Adrenal gland (tissue), 9 donors: ENCODE measurements at regions not wholly inside any gene's neighbourhood (a gene's known extent, or its start where the extent isn't known, plus 50 kb on each side); places are given as distances from the start of the nearest gene placed in this dataset.

ENCODE experiments used
- DNase-seq, 7 donors: peaks; one replicate each; pipeline ENCODE4 v3.0.0-alpha.2; 2019 to 2020
- H3K27ac ChIP-seq, 5 donors: fragments of 200-600 bp; sonication (generic) in 4 of 5; 1 replicate in 3 of 5; 2 replicates in 2 of 5; pipeline versions ENCODE4 v1.5.1 to v1.8.0; 2016 to 2020; ENCODE audit warnings: mild to moderate bottlenecking in 1 of 5
- H3K27me3 ChIP-seq: fragments of 200-600 bp; 2 replicates; pipeline ENCODE4 v1.8.0; 2021
- H3K36me3 ChIP-seq, 2 donors: fragments of 200-600 bp; replicated peaks in 1 of 2; 1 replicate in 1 of 2; 2 replicates in 1 of 2; pipeline versions ENCODE4 v1.5.1 to v1.8.0; 2018 to 2022
- H3K4me1 ChIP-seq, 2 donors: fragments of 200-600 bp; replicated peaks in 1 of 2; 1 replicate in 1 of 2; 2 replicates in 1 of 2; pipeline versions ENCODE4 v1.5.1 to v1.8.0; 2018 to 2021
- H3K4me3 ChIP-seq, 4 donors: fragments of 200-600 bp; sonication (generic) in 3 of 4; one replicate each; pipeline ENCODE4 v1.5.1; 2016 to 2018
- H3K9me3 ChIP-seq, 3 donors: fragments of 200-600 bp; sonication (generic) in 1 of 3; replicated peaks in 1 of 3; 1 replicate in 2 of 3; 2 replicates in 1 of 3; pipeline versions ENCODE4 v1.5.1 to v1.8.0; 2016 to 2021
- POLR2A ChIP-seq, 2 donors: fragments of 450-650 bp; IDR thresholded peaks; one replicate each; pipeline ENCODE4 v1.6.1; 2017; ENCODE audit warnings: antibody characterized with exemption in 2 of 2, mild to moderate bottlenecking in 2 of 2, moderate library complexity in 1 of 2
- WGBS, 4 donors: extraction: QIAGEN DNeasy Blood & Tissue Kit in 2 of 4; methylation state at CpG; one replicate each; pipeline versions ENCODE4 v1.1.5 to v1.1.7; 2013 to 2017; 5-methylcytosine and 5-hydroxymethylcytosine counted together
- intact Hi-C, 2 donors: fragments of 100-400 bp; cut with DNase I; formaldehyde crosslinking; loops; one replicate each; pipeline versions ENCODE4 v1.14.1 to v1.15.0; 2022 to 2023
- TF ChIP-seq, protein P1 (sequence below), 6 experiments: fragments of 450-650 bp in 4 of 6; fragments of 200-600 bp in 2 of 6; sonication (generic) in 1 of 6; IDR thresholded peaks; 1 replicate in 5 of 6; 2 replicates in 1 of 6; pipeline versions ENCODE4 v1.5.1 to v1.8.0; 2016 to 2021; ENCODE audit warnings: antibody characterized with exemption in 6 of 6, mild to moderate bottlenecking in 2 of 6, moderate library complexity in 1 of 6
- donor health status: healthy with polysubstance abuse.
- donor health status: Bipolar disorder and iron deficiency.
- donor health status: DM: yes; HTN: yes; CAD: no.
- donor health status: DM: no; HTN: no; CAD: no.
- donor health status: DM: no; HTN: no; CAD: no.

DNA sequence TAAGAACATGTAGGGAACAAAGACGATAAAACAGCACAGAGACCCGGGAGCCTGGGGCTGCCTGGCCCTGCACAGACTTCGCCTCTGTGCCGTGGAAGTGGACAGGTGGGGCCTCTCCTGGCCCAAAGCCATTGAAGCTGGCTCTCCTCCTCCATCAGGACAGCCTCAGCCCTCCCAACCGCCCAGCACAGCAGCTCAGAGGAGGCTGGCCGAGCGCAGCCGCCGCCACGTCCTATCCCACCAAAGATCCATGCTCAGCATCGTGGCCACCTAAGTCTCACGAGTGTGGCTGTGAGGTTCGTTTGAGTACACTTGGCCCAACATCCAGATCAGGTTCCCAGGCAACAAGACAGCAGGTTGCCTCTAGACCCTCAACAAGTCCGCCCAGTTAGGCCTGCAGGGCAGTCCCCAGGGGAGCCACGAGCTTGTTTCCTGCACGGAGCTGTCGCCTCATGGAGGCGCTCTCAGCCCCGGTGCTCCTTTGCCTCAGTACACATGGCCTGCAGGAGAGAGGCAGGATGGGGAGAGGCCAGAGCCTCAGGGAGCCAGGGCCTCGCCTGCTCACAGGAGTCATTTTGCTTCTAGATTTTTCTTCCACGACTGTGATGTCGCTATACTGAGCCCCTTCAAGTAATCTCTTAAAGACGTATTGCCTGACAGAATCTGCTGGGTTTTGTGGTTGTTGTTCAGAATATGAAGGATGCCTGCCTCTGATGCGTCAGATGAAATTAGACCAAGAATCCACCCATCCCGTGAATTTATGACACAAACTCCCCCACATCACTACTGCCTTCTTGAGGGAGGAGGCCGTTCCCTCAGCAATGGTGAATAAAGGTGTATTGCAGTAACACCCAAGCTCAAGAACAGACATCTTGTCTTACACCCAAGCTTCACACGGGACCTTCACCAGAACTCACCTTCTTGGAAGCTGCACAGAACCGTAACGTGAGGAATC, 102.7 kb downstream of the RNASET2 start:
- no peak for TF ChIP-seq POLR2A (IDR thresholded peaks at IDR 0.05)
- TF ChIP-seq, protein P1, sequence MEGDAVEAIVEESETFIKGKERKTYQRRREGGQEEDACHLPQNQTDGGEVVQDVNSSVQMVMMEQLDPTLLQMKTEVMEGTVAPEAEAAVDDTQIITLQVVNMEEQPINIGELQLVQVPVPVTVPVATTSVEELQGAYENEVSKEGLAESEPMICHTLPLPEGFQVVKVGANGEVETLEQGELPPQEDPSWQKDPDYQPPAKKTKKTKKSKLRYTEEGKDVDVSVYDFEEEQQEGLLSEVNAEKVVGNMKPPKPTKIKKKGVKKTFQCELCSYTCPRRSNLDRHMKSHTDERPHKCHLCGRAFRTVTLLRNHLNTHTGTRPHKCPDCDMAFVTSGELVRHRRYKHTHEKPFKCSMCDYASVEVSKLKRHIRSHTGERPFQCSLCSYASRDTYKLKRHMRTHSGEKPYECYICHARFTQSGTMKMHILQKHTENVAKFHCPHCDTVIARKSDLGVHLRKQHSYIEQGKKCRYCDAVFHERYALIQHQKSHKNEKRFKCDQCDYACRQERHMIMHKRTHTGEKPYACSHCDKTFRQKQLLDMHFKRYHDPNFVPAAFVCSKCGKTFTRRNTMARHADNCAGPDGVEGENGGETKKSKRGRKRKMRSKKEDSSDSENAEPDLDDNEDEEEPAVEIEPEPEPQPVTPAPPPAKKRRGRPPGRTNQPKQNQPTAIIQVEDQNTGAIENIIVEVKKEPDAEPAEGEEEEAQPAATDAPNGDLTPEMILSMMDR (IDR thresholded peaks at IDR 0.05), result no peak
- no peak for DNase-seq
- no peaks in the 10 kb centered on the region for H3K27me3 ChIP-seq
- no peaks in the 10 kb centered on the region for H3K9me3 ChIP-seq
- H3K36me3 ChIP-seq, result no peaks in the 10 kb centered on the region
- H3K4me1 ChIP-seq, result no peaks in the 10 kb centered on the region
- intact Hi-C loops, result no loop called here
- 87 to 91% (median 90%) methylated on average over 16 to 29 of the region's 29 CpGs for WGBS, 4 donors
- no peak overlapping the region for H3K27ac ChIP-seq
- H3K4me3 ChIP-seq, result no peak overlapping the region

DNA sequence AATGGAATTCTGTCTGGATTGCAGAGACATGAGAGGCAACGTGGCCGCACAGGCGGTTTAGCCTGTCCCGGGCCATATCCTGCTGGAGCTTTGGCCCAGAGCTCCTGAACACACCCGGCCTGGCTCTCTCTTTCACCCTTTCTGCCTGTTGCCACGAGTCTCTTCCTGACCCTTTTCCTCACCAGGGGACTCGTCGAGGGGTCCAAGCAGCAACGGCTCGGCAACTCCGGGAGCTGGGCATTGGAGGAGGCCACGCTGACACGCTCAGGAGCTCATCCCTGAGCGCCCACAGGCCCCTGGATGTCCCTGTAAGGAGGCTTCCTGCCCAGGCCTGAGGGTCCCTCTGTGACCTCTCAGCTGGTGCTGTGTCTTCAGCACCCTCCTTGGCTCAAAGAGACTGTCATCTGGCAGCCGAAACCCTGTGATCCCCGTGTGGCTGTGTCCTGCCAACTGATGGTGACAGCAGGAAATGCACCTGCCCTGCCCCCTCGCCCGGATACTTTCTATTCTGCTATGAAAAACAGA, 103.8 kb downstream of the RNASET2 start:
- H3K4me1 ChIP-seq, result no peaks in the 10 kb centered on the region
- intact Hi-C loops, result no loop called here
- WGBS, 4 donors, result 70 to 83% (median 75%) methylated on average over 18 of the region's 18 CpGs
- no peak overlapping the region for H3K27ac ChIP-seq
- no peaks in the 10 kb centered on the region for H3K27me3 ChIP-seq
- H3K4me3 ChIP-seq, result no peak overlapping the region
- TF ChIP-seq, protein P1 (IDR thresholded peaks at IDR 0.05), result no peak
- TF ChIP-seq POLR2A (IDR thresholded peaks at IDR 0.05), result no peak
- H3K36me3 ChIP-seq, result no peaks in the 10 kb centered on the region
- no peaks in the 10 kb centered on the region for H3K9me3 ChIP-seq
- DNase-seq, result no peak

DNA sequence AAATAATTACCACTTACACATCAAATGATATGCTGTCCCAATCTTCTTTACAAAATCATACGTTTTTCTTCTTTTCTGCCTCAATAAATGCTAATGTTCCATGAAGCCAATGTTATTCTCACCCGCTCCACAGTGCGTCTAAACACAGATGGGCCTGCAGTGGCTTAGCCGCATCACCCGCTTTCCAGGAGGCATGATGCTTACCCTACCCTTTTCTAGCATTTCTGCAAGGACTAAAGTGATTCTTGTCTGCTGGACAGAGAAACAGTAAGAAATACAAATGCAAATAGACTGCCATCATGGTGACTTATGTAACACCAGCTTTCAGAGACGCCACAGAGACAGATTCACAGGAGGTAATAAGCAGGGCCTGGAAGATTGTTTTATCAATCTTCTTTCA, 104.4 kb downstream of the RNASET2 start:
- no peaks in the 10 kb centered on the region for H3K9me3 ChIP-seq
- no peaks in the 10 kb centered on the region for H3K4me1 ChIP-seq
- WGBS, 4 donors, result 84 to 91% (median 86%) methylated on average over 6 of the region's 6 CpGs
- H3K36me3 ChIP-seq, result no peaks in the 10 kb centered on the region
- no peak for DNase-seq
- H3K27ac ChIP-seq, result no peak overlapping the region
- intact Hi-C loops, result no loop called here
- H3K4me3 ChIP-seq, result no peak overlapping the region
- no peaks in the 10 kb centered on the region for H3K27me3 ChIP-seq
- TF ChIP-seq, protein P1 (IDR thresholded peaks at IDR 0.05), result no peak
- TF ChIP-seq POLR2A (IDR thresholded peaks at IDR 0.05), result no peak

DNA sequence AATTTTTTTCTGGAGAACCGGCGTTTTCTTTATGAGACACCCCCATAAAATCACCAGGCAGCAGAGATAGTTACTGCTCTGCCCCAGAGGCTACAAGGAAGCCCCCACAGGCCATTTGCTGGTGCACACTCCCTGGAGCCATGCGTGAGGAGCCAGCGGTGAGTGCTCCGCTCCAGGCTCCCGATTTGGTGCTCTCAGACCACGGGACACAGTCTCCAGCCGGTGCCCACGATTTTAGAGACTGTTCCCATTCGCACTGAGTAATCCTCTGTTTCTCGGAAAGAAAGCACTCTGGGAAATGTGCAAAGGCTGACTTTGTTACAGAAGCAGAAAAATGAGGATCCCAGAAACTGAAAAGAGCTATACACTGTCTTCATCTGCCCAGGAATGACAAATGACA, 104.9 kb downstream of the RNASET2 start:
- H3K27me3 ChIP-seq, result no peaks in the 10 kb centered on the region
- no peak overlapping the region for H3K27ac ChIP-seq
- TF ChIP-seq, protein P1 (IDR thresholded peaks at IDR 0.05), result no peak
- no peak for TF ChIP-seq POLR2A (IDR thresholded peaks at IDR 0.05)
- DNase-seq, result no peak
- no peaks in the 10 kb centered on the region for H3K36me3 ChIP-seq
- no peaks in the 10 kb centered on the region for H3K9me3 ChIP-seq
- no peaks in the 10 kb centered on the region for H3K4me1 ChIP-seq
- intact Hi-C loops, result no loop called here
- no peak overlapping the region for H3K4me3 ChIP-seq
- WGBS, 4 donors, result 87 to 94% (median 88%) methylated on average over 11 of the region's 11 CpGs
